GM12874 (cell line): ENCODE measurements at regions not wholly inside any gene's neighbourhood (a gene's known extent, or its start where the extent isn't known, plus 50 kb on each side); places are given as distances from the start of the nearest gene placed in this dataset.

ENCODE experiments used
- CTCF ChIP-seq: IDR thresholded peaks from 2 replicates; pipeline ENCODE4 v1.5.1; 2011; ENCODE audit warnings: low read depth, mild to moderate bottlenecking, control low read depth, low read length, moderate library complexity; ENCODE audit not compliant: insufficient read depth

GRCh38 chr1:66450043-66450514 is 83.9 kb upstream of the SGIP1 start:
- no peak for TF ChIP-seq CTCF

- TF ChIP-seq CTCF = no peak
These were observed 83.1 kb upstream of the SGIP1 start for GRCh38 chr1:66450847-66451246.

GRCh38 chr1:66452162-66452561 is 81.8 kb upstream of the SGIP1 start:
- TF ChIP-seq CTCF = no peak

DNA sequence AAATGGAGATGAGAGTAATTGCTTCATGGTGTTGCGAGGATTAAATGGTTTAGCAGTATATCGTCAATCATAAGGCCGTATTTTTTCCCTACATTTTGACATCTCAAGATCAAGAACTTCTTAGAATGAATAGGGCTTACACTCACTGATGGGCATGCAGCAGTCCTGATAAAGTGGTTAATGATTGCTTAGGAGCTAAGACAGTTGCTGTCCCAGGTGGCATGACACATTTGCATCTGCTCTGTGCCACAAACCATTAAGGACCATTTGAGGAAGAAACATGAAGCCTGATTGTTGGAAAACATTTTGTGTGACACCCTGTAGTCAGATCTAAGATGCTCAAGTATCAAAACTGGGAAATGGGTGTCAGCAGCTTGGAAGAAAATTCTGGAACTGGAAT is 81.0 kb upstream of the SGIP1 start:
- no peak for TF ChIP-seq CTCF

GRCh38 chr1:66455446-66455845 is 78.5 kb upstream of the SGIP1 start:
- TF ChIP-seq CTCF = no peak

DNA sequence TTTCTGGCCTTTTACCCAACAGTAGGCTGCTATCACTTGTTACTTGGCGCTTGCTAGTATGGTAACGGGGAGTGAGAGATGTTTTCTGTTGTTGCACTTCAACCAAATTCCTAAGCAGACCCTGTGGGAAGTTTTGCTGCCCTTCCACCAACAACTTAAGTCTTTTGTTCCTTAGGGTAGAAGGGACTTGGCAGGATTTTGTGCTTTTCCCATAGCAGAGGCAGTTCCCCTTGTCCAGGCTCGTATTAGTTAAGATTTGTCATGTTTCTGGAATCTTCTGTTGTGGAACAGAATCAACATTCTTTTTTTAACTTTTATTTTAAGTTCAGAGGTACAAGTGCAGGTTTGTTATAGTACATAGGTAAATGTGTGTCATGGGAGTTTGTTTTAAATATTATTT is 73.2 kb upstream of the SGIP1 start:
- no peak for TF ChIP-seq CTCF

DNA sequence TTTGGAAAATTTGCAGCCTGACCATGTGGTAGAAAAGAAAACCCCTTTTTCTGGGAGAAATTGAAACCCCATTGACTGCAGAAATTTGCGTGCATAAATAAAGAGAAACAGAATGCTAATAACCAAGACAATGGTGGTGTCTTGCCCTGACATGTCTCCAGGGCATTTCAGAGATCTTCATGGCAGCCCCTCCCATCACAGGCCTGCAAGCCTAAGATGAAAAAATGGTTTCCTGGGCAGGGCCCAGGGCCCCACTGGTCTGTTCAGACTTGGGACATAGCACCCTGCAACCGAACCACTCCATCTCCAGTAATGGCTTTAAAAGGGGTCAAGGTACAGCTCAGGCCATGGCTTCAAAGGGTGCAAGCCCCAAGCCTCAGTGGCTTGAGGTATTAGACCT is 71.6 kb upstream of the SGIP1 start:
- TF ChIP-seq CTCF = no peak

DNA sequence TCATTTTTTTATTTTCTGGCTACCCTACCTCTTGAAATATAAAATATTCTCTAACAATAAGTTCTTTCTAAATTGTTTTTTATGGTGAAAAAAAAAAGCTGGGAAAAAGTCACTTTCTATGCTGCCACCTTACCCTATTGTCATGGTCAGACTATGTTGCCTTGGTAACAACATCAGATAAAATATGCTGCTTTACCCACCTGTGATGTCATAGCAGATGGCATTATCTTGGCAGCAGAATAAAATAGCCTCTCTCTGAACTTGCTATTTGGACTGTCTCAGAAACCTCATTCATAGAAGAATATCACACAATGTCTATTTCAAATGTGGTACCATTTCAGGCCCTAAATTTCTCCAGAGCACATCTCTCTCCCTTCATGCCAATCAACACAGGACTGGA is 69.6 kb upstream of the SGIP1 start:
- TF ChIP-seq CTCF = no peak
